ENCODE measurements at regions not wholly inside any gene's neighbourhood (a gene's known extent, or its start where the extent isn't known, plus 50 kb on each side); places are given as distances from the start of the nearest gene placed in this dataset.

DNA sequence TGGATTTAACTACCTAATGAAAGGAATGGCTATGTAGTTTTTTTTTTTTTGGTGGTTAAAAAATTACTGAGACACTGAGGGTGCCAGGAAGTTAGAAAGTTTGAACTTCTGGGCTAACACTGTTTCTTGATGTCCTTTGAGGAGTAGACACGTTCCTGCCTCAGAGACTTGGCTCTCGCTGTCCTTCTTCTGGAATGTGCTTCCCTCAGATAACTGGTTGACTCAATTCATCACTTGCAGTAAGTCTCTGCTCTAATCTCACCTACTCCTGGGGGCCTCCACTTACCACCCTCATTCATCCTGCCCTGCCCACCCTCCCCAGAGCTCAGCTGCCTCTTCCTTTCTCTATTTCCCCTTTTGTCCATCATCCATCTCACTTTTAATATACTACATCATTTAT is 167.0 kb downstream of the YTHDC2 start:
- Histone ChIP-seq H3K4me2 (ENCODE audit: insufficient read depth, insufficient read length, low read length) (no peak overlapping the region), H2BK5ac (ENCODE audit: insufficient read length, low read length) (no peak overlapping the region), H2BK20ac (ENCODE audit: low read depth, low read length, poor library complexity, severe bottlenecking) (no peak overlapping the region), H2AK5ac (ENCODE audit: insufficient read length, low read length) (no peak overlapping the region), H2AFZ (ENCODE audit: low read length) (no peak overlapping the region), H4K20me1 (ENCODE audit: control insufficient read depth, insufficient read depth, insufficient read length) (no peaks in the 10 kb centered on the region), H3K79me2 (ENCODE audit: insufficient read depth, low read length) (no peaks in the 10 kb centered on the region), H3K56ac (ENCODE audit: insufficient read length, low read depth, low read length) (no peak overlapping the region), H3K4ac (ENCODE audit: low read depth, low read length) (no peak overlapping the region), H4K8ac (replicated peaks; ENCODE audit: insufficient read length, low read depth, low read length) (no peak overlapping the region), H3K14ac (ENCODE audit: insufficient read depth, low read length) (no peak overlapping the region), H3K9me3 (ENCODE audit: control insufficient read depth, low read depth, low read length) (no peaks in the 10 kb centered on the region), H3K23me2 (ENCODE audit: insufficient read length, low read depth, low read length, poor library complexity, severe bottlenecking) (no peaks in the 10 kb centered on the region), H3K27me3 (ENCODE audit: insufficient read depth, low read length) (no peaks in the 10 kb centered on the region), H3K9ac (ENCODE audit: extremely low read depth, insufficient read length, low read length) (no peak overlapping the region), H3K27ac (ENCODE audit: insufficient read length, low read depth, low read length) (no peak overlapping the region), H3T11ph (ENCODE audit: low read length) (no peak overlapping the region), H3K4me1 (ENCODE audit: insufficient read depth, low read length) (no peaks in the 10 kb centered on the region), H3K23ac (ENCODE audit: insufficient read length, low read depth, low read length) (no peak overlapping the region), H3K18ac (ENCODE audit: insufficient read length, low read depth, low read length) (no peak overlapping the region), H4K5ac (ENCODE audit: insufficient read length, low read depth, low read length) (no peak overlapping the region), H4K91ac (ENCODE audit: insufficient read length, low read depth, low read length) (no peak overlapping the region), H2BK12ac (ENCODE audit: insufficient read length, low read depth, low read length) (no peak overlapping the region), H3K79me1 (ENCODE audit: insufficient read depth, low read depth, low read length, poor library complexity, severe bottlenecking) (no peaks in the 10 kb centered on the region), H2BK15ac (ENCODE audit: low read depth, low read length) (no peak overlapping the region), H2BK120ac (ENCODE audit: low read depth, low read length, poor library complexity, severe bottlenecking) (no peak overlapping the region)
- Mint-ChIP-seq H3K9me3 (no peaks in the 10 kb centered on the region), H3K27ac (no peak overlapping the region), H3K36me3 (ENCODE audit: insufficient read depth in 1 of 3, low read depth in 3 of 3) (peaks cover 0 to under 1% (median 0%) of the 10 kb centered on the region in 3 experiments; a peak in 1 of 7 replicates), H3K4me1 (peaks cover 29 to 30% of the 10 kb centered on the region in 2 experiments), H3K4me3 (no peak overlapping the region), H3K27me3 (ENCODE audit: low read depth) (no peaks in the 10 kb centered on the region)
- TF ChIP-seq CTCF (conservative IDR thresholded peaks at IDR 0.05): no peak
- no peak for DNase-seq
- no CpG with 5 or more reads among the region's 2 CpGs for WGBS (ENCODE audit: extremely low coverage, insufficient read length, low lambda C conversion rate)
